Activated CD4-positive, alpha-beta T cell treated with anti-CD3 and anti-CD28 coated beads for 48 hours (primary cell): ENCODE measurements at regions not wholly inside any gene's neighbourhood (a gene's known extent, or its start where the extent isn't known, plus 50 kb on each side); places are given as distances from the start of the nearest gene placed in this dataset.
"Not testable (repeated sequence)": the region's sequence is repeated elsewhere in the genome, so short reads cannot be mapped to it uniquely, and the experiment has no call there.

ENCODE experiments used
- DNase-seq: peaks from one replicate; pipeline ENCODE4 v3.0.0-alpha.2; 2020

DNA sequence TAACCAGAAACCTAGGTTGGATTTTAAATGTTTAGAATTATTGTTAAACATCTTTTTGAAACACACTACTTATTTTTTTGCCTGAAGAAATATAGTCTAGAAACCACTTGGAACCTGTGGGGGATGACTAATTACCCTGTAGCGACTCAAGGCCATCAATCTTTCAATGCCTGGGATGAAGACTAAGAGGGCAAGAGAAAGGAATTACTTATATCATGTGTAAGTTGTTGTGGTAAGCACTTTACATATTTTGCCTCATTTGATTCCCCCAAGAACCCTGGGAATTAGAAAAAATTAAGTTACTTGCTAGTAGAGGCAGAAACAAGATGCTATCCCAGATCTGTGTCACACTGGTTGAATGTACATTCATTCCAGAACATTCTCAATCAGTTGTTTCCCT is 170.9 kb upstream of the GRIA3 start:
- no peak for DNase-seq

DNA sequence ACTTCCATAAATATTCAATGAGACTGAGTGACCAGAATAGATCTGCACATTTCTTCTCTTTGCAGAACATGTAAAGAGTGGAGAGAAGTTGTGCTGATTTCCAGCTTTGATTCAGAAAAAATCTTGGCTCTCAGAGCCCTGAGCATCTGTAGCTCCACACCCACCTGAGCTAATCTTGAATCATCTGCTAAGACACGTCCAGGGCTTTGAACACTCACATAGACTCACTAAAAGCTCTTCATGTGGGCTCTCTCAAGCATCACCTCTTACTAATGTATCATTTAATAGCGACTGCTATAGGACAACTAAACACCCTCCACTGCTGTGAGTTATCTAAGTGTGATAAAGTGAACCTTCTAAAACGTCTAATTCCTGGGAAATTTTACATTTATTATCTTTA is 147.7 kb upstream of the GRIA3 start:
- DNase-seq = no peak

DNA sequence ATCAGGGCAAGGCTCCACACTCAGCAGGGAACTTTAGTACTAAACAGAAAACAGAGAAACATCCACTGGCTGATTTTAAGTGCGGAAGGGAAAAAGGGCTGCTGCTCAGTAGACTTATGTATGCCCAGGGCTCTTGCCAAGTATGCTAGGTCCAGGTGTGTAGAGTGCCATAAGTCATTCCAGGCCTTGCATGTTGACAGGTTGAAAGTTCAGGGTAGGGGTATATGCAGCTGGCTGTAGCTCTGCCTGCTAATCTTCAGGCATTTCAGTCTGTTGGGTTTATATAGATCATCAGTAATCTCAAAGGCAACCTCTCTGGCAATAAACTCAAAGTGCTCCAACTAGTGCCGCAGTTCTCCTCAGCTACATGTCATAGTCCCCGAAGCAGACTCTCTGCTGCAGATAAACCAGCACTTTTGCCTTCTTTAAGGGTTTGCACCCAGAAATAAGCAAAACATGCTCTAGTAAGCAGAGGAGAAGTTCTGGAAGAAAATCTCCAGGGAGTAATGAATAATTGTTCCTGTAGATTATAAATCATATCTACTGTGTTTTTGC is 134.9 kb upstream of the GRIA3 start:
- no peak for DNase-seq

DNA sequence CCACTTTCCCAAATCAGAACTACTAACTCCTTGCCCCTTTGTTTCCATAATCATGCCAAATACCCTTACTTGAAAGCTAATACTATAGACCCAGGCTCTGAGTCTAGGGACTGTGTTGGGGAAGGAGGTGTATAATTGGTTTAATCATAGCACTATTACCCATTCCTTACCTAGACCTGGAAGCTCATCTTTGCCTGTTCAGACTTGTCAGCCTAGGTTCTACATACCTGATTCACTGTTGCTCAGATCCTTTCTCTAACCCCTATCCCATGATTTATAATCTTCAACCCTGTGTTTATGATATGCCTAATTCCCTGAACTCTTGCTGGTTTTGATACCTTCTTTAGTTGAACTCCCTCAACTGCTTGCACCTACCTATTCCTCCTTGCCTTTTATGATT is 123.1 kb upstream of the GRIA3 start:
- no peak for DNase-seq

DNA sequence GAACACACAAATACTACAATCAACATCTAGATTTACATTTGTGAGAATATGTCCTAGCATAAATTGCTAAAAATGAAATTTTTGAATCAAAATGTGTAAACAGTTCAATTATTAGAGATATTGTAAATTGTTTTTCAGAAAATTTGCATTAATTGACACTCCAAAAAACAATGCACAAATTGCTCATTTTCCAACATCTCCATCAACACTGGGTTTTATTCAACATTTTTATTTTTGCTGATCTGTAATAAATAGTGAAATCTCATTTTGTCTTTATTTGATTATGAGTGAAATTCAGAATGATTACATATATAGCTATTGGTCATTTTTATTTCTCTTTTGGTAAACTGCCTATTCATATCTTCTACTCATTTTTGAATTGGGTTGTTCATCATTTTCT is 120.0 kb upstream of the GRIA3 start:
- no peak for DNase-seq

DNA sequence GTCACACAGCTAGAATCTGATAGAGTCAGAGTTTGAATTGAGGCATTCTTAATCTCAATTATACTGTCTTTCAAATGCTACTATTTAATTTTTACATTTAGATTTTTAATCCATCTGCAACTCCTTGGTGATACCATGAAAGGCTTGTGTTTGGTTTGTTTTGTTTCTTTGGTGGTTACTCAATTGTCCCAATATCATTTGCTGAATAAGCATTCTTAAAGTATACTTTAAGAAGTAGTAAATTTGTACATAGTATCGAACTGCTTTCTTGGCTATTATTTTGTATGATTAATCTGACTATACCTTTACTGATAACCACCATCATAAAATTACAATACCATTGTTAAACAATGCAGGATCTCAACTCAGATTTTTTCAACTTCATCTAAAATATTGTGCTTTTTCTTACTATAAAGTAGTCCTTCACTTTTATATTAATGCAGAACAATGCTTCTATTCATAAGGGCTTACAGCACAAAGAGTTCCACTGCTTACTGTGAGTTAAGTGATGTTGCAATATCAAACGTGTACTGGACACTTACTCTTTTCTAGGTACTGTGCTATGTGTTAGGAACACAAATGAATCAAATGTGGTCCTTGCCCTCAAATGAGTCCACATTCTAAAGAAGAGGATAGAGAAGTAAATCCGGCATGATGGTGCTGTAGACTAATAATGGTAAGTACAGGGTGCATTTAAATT is 111.2 kb upstream of the GRIA3 start:
- DNase-seq = no peak

DNA sequence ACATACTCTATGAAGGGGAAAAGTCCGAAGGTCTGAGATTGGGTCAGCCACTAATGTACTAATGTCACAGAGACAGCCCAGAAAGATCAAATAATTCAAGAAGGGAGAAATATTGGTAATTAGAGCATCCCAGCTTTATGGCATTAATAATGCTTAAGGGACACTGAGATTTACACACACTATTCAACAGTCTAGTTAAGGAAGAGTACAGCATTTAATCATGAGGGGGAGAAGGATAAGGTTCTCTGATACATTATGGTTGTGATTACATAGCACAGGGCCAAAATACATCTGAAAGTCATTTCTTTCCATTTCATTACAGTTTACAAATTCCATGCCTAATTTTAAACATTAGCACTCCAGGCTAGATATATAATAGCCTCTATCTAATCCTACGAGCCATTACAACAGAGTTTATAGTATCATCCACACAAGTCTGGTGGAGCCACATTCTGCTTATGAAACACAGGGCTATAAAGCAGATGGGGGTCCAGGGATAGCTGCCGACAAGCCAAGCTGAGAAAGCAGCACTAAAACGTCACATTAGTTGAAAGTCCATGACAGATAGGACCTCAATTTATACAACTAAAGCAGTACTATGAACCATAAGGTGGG is 108.0 kb upstream of the GRIA3 start:
- DNase-seq = no peak

DNA sequence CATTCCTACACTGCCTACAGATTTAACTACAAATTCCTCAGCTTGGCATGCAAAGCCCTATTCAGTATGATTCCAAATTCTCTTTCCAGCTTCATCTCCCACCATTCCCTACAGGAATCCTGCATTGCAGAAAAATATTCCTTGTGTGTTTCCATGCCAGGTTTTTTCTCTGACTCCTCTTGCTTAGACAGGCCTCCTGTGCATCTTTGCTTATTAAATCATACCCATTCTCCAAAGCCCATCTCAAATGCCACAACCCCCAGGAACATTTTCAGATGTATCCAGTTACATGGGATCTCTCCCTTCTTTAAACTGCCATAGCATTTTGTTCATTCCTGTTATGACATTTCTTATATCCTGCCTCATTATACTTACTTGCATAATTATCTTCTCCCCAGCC is 106.4 kb upstream of the GRIA3 start:
- no peak for DNase-seq

DNA sequence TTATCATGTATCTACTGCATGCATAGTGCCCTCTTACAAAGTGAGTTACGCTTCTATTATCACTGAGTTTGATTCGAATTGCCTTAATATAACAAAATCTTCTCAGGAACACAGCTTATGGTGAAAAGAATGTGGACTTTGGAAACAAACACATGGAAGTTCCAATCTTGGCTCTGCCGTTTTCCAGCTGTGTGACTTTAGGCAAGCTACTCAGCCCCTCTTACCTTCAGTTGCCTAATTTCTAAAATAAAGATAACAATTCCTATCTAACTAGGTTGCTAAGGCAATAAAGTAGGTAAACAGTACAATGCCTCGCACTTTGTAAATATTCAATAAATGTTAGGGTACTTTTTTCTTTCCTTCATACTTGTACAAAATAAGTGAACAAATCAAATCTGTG is 104.0 kb upstream of the GRIA3 start:
- no peak for DNase-seq

DNA sequence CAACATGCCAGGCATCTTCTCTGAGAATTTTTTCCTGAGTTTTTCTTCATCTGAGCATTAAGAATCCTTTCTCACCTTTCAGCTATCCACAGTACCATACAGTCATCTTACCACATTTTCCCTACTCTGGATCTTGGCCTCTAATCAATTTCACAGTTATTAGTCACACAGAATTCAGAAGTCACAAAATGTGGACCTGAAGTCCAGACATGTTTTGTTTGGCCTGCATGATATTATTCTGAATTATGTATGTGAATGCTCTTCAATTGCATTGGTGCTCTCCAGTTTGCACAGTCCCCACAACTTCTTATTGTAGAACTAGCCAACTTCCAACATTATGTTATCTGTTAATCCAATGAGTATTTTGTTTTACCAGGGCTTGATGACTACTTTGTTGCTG is 102.3 kb upstream of the GRIA3 start:
- DNase-seq = no peak

DNA sequence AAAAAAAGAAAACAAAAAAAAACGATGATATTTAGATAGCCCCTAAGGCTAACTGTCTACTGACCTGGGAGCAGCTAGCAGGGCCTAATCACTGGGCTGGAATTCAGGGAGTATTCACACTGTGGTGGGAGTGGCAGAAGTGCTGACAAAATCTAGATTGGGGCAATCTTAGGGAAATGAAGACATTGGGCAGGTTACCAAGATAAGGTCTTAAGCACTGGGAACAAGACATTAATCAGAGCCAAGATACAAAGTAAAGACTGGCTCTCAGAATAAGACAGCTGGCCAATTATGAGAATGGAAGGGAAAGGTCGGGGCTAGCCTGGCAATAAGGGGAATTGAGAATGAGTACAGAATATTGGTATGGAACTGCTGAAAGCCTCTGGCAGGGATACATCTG is 100.2 kb upstream of the GRIA3 start:
- no peak for DNase-seq

DNA sequence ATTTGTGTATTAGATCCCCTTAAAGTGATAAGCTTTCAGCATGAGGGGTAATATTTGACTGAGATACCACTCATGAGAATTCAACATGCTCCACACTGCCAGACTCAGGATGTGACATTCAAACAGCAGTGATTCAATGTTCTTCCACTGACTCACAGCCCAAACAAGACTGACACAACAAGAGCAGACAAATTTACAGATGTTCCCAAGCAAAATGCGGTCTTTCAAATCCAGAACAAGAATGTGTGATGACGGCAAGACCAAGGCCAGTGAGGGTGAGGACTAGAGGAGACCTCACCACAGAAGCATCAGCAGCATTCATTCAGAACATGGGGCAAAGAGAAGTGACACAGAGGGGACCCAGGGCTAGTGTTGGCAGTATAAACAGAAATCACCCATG is 99.3 kb upstream of the GRIA3 start:
- DNase-seq = no peak

DNA sequence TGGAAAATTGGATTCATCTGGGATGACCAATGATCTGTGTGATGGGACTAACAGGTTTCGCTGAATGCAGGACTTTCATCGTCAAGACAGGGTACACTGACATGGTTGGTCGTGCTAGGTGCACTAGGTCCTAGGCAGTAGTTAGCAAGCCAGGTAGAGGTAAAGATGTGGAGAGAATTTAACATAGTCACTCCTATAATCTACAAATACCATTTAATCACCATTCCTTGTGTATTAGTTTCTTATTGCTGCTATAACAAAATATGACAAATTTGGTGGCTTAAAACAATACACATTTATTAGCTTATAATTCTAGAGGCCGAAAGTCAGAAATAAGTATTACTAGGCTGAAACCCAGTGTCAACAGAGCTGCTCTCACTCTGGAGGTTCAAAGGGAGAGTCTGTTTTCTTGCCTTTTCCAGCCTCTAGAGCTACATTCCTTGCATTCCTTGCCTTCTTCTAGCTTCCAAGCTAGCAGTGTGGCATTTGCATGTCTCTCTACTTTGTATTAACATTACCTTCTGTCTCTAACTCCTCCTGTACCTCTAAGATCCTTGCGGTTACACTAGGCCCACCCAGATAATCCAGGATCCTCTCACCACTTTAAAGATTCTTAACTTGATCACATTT is 98.7 kb upstream of the GRIA3 start:
- no peak for DNase-seq

DNA sequence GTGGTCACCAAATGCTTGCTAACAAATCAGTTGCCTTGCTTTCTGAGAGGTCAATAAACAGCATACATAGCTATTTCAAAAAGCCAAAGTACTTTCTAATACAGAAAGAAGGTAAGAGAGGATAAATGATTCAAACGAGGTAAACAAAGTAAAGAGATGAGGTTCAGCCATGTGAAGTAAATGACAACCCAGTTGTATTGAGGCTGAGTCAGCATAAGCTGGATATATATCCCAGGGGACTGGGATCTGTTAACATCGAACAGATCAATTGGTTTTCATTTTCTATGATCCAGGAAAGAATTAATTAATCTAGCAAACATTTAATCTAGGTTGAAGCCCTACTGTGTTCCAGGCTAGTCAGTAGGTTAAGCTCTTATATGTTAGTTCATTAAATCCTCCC is 97.3 kb upstream of the GRIA3 start:
- no peak for DNase-seq

DNA sequence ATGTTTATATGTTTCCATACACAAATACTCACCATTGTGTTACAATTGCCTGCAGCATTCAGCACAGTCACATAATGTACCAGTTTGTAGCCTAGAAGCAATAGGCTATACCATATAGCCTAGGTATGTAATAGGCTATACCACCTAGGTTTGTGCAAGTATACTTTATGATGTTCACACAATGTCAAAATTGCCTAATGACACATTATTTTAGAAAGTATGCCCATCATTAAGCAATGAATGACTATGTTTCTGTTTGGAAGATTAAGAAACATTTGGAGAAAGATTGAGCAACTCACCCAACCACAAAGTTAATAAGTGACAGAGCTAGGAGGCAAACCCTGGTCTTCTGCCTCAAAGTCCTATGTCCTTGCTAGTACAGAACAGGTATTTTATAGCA is 96.8 kb upstream of the GRIA3 start:
- no peak for DNase-seq

DNA sequence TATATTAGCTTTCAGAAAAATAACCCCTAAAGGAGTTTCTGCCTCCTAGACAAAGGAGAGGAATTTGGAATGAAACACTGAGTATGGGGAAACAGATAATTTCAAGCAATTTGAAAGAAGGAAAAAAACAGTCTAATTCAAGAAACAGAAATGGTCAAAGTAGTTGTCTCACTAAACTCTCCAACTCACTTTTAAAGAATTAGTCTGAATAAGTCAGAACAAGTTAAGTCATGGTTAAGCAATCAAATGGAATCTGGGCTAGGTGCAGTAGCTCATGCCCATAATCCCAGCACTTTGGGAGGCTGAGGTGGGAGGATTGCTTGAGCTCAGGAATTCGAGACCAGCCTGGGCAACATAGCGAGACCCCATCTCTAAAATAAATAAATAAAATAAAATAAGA is 95.7 kb upstream of the GRIA3 start:
- DNase-seq = no peak

DNA sequence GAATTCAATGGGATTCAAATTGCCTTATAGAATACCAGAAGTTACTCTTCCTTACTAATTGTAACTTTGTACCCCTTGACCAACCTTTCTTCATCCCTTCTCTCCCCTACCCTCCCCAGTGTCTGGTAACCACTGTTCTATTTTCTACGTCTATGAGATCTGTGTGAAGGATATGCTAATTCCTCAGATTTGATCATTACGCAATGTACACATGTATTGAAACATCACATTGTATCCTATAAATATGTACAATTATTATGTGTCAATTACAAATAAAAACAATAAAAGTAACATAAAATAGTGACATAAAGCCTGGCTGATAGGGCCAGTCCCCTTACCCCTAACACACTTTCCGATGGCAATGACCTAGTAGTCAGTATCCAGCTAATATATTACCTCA is 95.1 kb upstream of the GRIA3 start:
- no peak for DNase-seq

DNA sequence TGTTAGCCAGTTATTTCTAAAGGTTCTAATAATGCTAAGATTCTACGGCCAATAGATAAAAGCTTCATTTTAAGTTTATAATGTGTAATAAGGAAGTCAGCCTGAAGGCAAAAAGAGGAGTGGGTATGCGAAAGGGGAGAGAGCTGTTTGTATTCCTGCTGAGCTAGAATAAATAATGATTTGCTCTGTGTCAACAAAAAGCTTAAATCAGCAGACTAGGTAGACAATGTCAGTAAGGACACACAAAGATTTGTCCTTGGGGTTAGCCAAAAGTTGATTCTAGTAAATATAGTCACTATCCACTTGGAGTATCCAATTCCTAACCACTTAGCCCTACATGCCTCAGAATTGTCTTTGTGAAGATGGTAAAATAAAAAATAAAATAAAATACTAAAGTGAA is 90.3 kb upstream of the GRIA3 start:
- no peak for DNase-seq

DNA sequence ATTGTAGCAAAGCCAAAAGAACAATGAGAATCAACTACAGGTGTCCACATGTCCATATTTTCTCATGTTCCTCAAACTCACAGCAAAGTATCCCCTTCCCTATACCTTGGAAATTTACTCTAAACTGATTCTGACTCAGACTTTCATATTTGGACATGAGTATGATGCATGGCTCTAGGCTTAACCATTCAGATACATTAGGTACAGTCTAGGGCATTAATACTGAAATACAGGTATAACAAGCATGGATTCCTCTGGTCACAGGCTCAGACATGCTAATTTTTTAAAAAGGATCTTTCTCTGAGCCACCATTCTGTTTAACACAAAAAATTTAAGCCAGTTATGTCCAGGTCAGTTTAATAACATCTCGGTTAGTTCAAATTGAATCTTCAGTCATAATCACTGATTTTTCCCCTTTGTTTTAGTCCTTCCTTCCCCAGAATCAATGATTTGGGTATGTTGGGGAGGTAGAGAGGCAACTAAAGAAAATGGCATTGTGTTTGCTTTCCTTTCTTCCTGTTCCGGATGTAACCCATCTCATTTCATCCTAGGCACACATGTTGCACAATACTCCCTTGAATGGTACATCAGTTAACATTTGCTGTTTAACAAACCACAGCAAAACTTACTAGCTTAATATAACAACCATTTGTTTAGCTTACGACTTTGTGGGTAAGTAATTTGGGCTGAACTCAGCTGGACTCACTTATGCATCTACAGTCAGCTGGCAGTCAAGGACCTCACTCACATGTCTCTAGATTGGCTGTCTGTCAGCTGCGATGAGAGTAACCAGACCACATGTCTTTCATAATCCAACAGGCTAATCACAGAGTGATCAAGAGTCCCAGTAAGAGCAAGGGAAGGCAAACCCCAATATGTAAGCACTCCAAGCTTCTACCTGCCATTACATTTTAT is 75.3 kb upstream of the GRIA3 start:
- no peak for DNase-seq

DNA sequence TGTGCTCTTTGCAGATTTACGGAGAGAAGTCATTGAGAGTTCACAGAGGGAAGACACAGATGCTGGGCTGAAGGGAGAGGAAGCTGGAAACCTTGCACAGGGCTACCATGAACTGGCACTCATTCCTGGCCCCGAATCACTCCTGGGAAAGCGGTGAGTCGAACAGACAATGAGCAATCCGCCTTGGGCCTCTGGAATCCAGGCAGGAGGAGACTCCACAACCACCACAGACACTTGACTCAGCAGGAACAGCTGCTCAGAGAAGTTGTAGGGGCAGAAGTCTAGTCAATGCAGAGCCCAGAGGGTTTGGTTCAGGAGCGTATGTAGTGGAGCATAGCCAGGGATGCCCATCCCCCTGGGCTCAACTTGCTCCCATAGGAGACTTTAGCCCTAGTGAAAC is 62.8 kb upstream of the GRIA3 start:
- DNase-seq = no peak

DNA sequence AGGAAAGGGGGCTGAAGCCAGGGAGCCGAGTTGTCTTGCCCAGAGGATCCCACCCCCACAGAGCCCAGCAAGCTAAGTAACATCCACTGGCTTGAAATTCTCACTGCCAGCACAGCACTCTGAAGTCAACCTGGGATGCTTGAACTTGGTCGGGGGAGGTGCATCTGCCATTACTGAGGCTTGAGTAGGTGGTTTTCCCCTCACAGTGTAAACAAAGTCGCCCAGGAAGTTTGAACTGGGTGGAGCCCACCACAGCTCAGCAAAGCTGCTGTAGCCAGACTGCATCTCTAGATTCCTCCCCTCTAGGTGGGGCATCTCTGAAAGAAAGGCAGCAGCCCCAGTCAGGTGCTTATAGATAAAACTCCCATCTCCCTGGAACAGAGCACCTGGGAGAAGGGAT is 54.3 kb upstream of the GRIA3 start:
- not testable (repeated sequence) for DNase-seq
